Right lobe of liver (tissue), 4 donors: ENCODE measurements at regions not wholly inside any gene's neighbourhood (a gene's known extent, or its start where the extent isn't known, plus 50 kb on each side); places are given as distances from the start of the nearest gene placed in this dataset.

Experiments
- POLR2A ChIP-seq: fragments of 450-650 bp; IDR thresholded peaks from one replicate; pipeline ENCODE4 v1.6.1; 2017; ENCODE audit warnings: antibody characterized with exemption, mild to moderate bottlenecking
- TF ChIP-seq, protein P1 (sequence below), 4 donors: fragments of 200-600 bp in 3 of 4; fragments of 450-650 bp in 1 of 4; IDR thresholded peaks; one replicate each; pipeline versions ENCODE4 v1.5.1 to v1.8.0; 2016 to 2022; ENCODE audit warnings: antibody characterized with exemption in 4 of 4, mild to moderate bottlenecking in 2 of 4
- donor health status: DM: no; HTN: no; CAD: no.
- donor health status: DM: no; HTN: no; CAD: no.
- donor health status: DM: no; HTN: yes; CAD: no.

DNA sequence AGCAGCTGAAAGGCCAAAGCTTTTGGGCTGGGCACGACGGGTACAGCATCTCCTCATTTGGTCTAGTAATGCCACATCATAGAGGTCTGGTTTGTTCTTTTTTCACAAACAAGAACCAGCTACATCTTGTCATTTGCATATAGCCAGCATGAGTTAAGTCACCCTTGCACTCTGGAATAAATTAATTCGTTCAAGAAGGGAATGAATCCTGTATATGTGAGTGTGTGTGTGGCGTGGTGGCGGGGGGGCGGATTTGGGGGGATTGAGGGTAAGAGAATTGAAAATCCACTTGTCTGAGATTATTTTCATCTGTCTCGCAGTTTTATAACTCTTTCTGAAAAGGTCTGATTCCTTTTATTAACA is 380.0 kb upstream of the CAMK1G start:
- TF ChIP-seq, protein P1, sequence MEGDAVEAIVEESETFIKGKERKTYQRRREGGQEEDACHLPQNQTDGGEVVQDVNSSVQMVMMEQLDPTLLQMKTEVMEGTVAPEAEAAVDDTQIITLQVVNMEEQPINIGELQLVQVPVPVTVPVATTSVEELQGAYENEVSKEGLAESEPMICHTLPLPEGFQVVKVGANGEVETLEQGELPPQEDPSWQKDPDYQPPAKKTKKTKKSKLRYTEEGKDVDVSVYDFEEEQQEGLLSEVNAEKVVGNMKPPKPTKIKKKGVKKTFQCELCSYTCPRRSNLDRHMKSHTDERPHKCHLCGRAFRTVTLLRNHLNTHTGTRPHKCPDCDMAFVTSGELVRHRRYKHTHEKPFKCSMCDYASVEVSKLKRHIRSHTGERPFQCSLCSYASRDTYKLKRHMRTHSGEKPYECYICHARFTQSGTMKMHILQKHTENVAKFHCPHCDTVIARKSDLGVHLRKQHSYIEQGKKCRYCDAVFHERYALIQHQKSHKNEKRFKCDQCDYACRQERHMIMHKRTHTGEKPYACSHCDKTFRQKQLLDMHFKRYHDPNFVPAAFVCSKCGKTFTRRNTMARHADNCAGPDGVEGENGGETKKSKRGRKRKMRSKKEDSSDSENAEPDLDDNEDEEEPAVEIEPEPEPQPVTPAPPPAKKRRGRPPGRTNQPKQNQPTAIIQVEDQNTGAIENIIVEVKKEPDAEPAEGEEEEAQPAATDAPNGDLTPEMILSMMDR (IDR thresholded peaks at IDR 0.05) = no peak
- TF ChIP-seq POLR2A = no peak
